LNCAP (cell line): ENCODE measurements at regions not wholly inside any gene's neighbourhood (a gene's known extent, or its start where the extent isn't known, plus 50 kb on each side); places are given as distances from the start of the nearest gene placed in this dataset.

ENCODE experiments used
- TF ChIP-seq, protein P1 (sequence below): fragments of 450-650 bp; IDR thresholded peaks from 2 replicates; pipeline ENCODE4 v1.5.1; 2017; ENCODE audit warnings: mild to moderate bottlenecking

- TF ChIP-seq, protein P1, sequence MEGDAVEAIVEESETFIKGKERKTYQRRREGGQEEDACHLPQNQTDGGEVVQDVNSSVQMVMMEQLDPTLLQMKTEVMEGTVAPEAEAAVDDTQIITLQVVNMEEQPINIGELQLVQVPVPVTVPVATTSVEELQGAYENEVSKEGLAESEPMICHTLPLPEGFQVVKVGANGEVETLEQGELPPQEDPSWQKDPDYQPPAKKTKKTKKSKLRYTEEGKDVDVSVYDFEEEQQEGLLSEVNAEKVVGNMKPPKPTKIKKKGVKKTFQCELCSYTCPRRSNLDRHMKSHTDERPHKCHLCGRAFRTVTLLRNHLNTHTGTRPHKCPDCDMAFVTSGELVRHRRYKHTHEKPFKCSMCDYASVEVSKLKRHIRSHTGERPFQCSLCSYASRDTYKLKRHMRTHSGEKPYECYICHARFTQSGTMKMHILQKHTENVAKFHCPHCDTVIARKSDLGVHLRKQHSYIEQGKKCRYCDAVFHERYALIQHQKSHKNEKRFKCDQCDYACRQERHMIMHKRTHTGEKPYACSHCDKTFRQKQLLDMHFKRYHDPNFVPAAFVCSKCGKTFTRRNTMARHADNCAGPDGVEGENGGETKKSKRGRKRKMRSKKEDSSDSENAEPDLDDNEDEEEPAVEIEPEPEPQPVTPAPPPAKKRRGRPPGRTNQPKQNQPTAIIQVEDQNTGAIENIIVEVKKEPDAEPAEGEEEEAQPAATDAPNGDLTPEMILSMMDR, result no peak
Observed at GRCh38 chr6:4625557-4625956, 150.6 kb upstream of the CDYL start.

GRCh38 chr6:4624726-4625125 lies 151.5 kb upstream of the CDYL start:
- TF ChIP-seq, protein P1, result no peak

DNA sequence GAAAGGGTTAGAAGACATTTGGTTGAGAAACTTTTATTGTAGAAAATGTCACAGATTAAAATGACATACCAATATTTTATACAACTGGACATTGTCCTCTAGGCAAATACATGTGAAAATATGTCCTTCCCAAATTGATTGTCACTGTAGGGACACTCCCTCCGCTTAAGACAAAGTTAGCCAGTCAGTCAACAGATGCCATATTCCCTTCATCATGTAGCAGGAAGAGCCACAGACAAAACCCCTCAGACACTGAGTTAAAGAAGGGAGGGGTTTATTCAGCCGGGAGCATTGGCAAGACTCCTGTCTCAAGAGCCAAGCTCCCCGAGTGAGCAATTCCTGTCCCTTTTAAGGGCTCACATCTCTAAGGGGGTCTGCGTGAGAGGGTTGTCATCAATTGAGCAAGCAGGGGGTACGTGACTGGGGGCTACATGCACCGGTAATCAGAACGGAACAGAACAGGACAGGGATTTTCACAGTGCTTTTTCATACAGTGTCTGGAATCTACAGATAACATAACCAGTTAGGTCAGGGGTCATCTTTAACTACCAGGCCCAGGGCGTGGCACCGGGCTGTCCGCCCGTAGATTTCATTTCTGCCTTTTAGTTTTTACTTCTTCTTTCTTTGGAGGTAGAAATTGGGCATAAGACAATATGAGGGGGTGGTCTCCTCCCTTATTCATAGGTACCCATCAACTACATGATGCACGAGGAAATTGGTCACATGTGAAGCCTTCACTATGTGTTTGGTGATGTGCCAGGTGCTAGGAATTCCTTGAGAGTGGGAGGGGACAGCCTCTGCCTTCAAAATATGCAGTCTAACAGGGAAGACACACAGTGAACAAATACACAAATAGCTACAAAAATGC lies 155.7 kb upstream of the CDYL start:
- TF ChIP-seq, protein P1, result no peak

GRCh38 chr6:4616311-4616710 lies 159.9 kb upstream of the CDYL start:
- TF ChIP-seq, protein P1, result no peak

DNA sequence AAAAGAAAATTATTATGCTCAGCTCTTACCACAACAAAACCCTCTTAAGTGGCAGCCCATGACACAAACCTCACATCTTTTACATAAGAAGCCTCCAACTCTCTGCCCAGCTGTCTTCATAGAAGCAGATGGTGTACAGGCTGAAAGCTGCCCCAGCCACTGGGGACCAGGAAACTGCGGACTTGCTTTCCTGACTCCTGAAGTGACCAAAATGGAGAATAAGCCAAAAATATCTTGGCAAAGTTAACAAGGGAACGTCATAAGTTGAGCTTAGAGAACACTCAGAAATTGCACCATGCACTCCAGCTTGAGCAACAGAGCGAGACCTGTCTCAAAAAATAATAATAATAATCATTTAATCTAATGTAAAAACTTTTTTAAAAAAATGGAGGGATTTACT lies 160.3 kb upstream of the CDYL start:
- TF ChIP-seq, protein P1, result no peak

GRCh38 chr6:4615231-4615630 lies 161.0 kb upstream of the CDYL start:
- TF ChIP-seq, protein P1, result no peak

GRCh38 chr6:4614637-4615036 lies 161.6 kb upstream of the CDYL start:
- TF ChIP-seq, protein P1, result no peak
